Erythroblast (primary cell): ENCODE measurements at regions not wholly inside any gene's neighbourhood (a gene's known extent, or its start where the extent isn't known, plus 50 kb on each side); places are given as distances from the start of the nearest gene placed in this dataset.

Source experiments
- GATA1 ChIP-seq: IDR thresholded peaks from 2 replicates; pipeline ENCODE4 v1.6.1; 2011; ENCODE audit warnings: low read depth, mild to moderate bottlenecking, control low read depth, low read length, moderate library complexity
- POLR2A ChIP-seq: IDR thresholded peaks from 2 replicates; pipeline ENCODE4 v1.6.1; 2011; ENCODE audit warnings: mild to moderate bottlenecking, low read length

GRCh38 chr17:5705876-5706576 lies 121.7 kb upstream of the NLRP1 start:
- TF ChIP-seq POLR2A (no peak), GATA1 (no peak)
